ENCODE measurements at regions not wholly inside any gene's neighbourhood (a gene's known extent, or its start where the extent isn't known, plus 50 kb on each side); places are given as distances from the start of the nearest gene placed in this dataset.
A peak's percentile ranks its signal among the peaks of the same experiment; 100 is the strongest.
"Not testable (repeated sequence)": the region's sequence is repeated elsewhere in the genome, so short reads cannot be mapped to it uniquely, and the experiment has no call there.

DNA sequence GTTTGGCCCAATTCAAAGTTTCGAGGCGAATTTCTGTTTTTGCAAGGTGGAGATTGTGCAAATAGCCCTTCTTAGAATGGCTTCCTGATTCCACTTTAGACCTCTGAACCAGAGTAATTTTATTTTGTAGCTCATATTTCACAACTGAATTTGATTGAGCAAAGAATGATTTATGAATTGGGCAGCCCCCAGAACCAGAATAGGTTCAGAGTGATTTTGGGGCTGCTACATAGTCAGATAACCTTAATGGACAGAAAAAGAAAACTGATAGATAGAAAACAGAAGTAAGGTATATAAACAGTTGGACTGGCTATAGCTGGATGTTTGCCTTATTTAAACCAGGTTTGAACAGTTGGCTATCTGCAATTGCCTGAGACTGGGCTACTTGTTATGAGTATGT is 156.6 kb downstream of the YIPF5 start:
- no peak for DNase-seq

DNA sequence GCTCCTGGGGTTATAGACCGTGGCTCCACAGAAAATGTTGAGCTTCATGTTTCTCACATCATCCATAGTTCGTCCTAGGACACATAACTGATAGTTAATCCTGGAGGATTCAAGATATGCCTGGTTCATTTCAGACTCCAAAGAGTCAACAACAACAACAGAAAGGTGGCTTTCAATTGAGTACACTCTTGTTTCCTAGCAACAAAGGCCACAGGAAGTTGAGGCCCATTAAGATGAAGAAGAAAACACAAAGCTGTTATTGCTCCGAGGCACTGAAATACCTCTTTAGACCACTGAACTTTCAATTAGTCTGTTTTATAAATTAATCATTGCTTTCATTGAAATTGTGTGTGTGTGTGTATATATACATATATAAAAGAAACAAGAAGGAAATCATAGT is 154.5 kb downstream of the YIPF5 start:
- DNase-seq: no peak

DNA sequence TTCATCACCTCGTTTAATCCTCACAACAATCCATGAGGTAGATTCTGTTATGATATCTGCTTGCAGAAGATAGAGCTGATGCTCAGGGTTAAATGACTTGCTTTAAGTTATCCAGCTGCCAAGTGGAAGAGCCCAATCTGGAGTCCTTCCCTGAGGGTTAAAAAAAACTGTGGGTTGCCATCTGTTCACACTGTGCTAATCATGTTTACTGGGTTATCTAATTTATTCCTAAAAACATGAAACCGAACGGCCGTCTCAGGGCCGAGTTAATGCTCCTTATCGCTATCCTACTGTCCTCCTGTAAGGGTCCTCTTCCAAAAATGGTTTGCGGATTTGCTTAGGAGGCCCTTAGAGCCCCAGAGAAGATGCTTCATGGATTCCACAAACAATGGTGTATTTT is 153.3 kb downstream of the YIPF5 start:
- DNase-seq: no peak

DNA sequence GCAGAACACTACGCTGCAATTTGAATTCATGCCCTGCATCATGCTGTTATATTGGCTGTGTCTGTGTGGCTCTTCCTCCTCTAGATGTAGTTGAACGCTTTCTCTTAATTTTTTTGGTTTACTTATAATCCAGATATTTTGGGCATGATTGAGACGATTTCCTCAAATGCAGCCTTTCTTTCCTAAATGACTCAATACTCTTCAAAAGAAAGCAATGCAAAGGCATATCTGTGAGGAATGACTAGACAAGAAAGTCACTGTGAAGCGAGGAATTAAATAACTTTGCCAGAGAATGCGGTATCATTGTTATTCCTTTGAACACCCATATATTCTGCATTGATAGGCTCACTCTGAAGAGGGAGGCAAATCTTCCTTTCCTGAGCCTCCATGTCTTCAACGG is 152.8 kb downstream of the YIPF5 start:
- DNase-seq: peak; percentile 59

DNA sequence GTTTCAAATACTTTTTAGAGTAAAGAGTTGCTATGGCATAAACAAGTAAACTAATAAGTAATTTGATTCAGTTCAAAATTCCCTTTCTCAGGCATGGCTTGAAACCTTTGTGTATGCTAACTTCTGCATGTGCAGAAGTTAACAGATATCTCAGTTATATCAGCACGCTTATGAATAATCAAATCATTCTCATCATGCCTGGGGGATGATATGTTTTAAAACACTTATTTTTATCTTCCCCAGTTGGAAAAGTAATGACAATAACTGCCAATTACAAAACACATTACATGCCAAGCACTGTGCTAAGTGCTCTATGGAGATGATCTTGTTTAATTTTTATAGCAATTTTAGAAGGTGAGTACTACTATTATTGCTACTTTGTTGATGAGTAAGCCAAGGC is 146.4 kb downstream of the YIPF5 start:
- no peak for DNase-seq

DNA sequence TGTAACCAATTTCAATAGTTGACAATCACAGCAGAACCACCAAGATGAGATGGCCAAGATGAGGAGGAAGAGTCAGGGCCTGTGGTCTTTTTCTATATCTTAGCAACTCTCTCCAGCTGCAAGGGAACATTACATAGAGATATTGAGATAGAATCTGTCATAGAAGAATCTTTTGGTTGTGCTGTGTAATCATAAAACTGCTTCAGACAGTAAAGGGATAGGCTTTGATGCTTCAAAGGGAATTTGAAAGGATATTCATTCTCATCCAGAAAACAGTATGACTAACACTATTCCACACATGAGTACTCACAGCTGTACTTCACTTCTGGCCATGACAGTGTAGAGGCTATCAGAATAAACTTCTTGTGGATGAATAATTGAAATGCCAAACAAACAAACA is 145.9 kb downstream of the YIPF5 start:
- DNase-seq: peak; percentile 57

DNA sequence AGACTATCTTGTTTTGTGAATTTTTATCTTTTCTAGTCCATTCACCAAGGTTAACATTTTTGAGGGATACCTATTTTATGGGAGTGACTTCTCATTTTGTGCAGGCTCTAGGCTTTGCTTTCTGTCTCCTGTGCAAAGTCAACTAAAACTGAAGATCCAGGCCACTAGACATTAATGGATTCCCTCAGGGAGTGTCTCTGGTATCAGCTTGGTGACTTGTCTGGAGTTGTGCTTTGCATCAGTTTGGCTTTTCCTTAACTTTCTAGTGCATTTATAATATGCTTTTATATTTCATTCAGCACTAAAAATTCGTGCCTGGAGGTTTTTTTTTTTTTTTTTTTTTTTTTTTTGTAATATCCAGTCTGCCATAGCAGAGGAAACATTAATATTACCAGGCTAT is 144.2 kb downstream of the YIPF5 start:
- no peak for DNase-seq

DNA sequence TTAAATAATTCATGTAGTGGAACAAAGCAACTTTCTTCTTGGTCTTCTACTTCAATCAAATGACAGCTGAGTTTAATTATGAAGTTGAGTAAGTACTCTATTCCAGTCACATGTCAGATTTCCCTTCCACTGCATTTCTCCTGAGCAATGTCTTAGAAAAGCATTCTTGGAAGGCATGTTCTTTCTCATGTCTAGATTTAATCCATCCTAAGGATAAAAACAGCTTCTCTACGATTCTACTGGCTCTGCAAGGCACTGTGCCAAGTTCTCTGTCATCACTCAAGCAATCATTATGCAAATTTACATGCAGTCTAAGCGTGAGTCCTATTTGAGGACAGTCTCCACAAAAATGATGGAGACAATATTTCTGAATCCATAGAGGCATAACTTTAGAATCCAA is 142.4 kb downstream of the YIPF5 start:
- DNase-seq: peak; percentile 94

DNA sequence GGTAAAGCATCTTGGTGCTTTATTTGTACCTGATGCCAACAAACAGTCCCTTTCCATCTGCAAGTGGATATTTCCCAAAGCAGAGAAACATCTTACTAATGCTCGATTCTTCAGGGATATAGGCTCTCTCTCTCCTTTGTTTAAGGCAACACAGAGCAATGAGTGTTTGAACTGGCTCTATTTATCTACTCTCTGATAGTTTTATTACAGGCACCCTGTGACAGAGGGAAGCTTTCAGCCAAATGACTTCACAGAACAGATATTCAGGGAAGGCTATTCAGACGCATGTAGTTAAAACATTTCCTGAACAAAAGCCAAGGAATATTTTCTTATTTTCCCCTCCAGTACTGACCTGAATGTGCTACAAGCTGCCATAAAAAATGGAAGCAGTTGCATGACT is 141.8 kb downstream of the YIPF5 start:
- peak; percentile 93 for DNase-seq

DNA sequence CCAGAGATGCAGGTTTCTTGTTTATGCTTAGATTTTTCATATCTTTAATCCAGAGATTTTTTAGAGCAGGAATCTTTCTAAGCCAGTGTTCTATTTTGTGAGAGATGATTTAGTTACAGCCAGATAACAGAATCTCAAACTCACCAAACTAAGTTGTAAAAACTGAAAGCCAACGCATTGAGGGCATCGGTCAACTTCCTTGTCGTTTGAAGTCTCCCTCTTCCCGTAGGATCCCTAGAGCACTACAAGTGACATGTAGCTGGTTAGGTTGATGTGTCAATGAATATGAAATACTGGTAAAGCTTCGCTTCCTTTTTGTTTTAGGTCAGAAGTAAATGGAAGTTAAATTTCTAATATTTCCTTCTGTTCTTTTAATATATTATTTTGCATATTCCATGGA is 139.6 kb downstream of the YIPF5 start:
- no peak for DNase-seq

DNA sequence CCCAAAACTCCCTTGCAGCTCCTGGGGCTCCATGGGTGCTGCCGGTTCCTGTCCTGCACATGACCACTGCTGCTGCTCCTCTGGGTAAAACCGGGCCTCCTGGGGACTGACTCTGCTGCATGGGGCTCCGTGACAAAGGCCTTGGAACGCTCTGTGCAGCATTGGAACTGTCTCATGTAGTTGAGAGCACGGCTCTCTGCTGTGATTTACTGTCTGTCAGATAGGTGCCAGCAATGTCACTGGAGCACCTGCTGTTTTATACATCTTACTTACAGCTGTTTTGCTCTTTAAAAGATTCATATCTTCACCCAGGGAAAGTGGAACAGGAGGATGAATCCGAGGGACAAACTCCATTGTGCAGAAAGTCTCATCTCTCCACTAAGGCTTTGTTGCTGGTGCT is 138.1 kb downstream of the YIPF5 start:
- no peak for DNase-seq

DNA sequence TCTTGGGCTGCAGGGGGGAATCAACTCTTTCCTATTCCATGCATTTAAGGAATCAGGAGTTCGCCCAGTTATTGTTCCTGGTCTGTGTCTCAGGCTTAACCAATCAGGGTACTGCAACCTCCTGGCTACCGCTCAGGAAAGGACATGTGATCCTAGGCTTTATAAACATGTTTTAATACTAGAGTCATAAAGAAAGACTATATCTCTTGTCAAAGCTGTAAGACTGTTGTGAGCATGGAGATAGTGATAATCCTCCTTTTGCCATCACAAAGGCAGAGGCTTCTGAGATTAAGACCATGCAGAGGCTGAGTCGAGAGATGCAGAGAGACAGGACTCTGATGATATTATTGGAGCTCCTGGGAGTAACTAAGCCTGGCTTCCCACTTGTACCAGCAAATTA is 137.0 kb downstream of the YIPF5 start:
- DNase-seq: no peak

DNA sequence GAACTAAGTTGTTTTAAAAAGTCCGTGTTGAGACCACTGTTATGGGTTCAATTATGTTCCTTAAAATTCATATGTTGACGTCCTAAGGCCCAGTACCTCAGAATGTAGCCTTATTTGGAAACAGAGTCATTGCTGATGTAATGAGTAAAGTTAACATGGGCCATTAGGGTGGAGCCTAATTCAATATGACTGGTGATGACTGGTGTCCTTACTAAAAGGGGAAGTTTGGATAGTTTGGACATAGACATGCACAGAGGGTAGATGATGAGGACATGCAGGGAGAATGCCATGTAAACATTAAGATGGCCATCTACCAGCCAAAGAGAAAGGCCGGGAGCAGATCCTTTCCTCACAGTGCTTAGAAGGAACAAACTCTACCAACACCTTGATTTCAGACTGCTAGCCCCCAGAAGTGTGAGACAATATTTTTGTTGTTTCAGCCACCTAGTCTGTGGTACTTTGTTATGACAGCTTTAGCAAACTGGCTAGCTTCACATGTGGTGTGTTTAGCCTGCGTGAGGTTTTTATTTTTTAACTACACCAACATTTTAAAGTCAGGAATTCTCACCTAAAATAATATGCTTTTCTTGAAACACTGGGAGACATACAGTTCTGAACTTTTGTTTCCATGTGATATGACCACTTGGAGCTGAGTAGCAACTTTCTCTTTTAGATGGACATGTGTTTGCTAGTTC is 135.3 kb downstream of the YIPF5 start:
- peak; percentile 21 for DNase-seq

DNA sequence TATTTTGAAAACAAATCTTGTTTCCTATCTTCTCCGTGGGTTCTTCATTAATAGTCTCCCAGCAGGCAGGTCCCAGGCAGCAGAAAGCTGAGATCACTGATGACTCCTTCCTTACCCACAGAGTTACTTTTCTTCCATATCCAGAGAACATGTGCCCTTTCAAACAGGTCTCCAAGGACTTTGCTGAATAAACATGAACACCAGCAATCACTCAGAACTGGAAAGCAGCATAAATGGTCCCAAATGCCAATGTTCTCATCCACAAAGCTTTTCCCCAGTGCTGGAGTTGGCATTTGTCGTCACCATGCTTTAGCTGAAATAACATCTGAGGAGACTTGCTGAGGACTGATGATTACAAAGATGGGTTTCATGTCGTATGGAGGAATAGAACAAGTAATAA is 134.0 kb downstream of the YIPF5 start:
- no peak for DNase-seq

DNA sequence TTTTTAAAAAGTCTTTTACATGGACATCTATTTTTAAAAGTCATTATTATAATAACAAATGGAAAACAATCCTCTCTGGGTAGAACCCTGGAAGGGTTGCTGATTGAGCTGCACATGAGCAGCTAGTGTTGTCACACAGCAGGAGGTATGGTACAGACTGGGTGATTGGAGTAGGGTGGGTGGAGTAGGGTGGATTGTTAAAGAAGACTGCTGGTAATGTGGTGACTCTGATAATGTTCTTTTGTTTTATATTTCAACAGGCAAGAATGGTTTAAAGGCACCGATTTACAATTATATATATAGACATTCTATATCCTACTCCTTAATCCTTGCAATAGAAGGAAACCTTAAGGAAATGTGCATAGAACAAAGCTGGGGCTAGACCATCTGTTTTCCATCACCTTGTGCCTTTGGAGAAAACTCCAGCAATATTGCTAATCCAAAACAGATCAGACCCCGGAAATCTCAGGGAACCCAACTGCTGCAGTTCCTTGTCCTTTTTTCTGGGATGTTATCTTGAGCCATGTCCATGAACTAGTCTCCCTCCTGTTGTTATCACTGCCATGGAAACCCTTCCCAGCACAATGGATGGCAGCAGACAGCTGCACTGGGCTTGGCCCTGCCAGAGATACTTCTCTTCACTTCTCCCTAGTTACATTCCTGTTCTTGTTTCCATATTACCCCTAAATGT is 129.7 kb downstream of the YIPF5 start:
- peak; percentile 30 for DNase-seq

DNA sequence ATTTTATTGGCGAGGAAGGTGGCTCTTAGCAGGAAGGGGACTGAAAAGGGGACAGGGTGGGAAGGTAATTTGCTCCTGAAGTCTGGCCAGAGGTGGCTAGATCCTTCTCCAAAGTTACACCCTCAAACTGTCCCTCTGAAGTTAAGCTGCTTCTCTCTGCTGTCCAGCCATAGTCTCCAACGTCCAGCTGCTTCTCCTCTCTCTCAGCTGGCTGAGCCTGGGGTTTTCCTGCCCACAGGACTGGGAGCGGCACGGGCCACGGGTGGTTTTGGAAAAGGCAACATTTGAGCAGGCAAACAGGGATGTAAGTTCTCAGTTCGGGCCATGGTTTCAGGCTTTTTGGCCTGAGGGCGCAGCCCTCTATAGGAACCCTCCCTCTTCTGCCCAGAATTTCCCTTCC is 128.3 kb downstream of the YIPF5 start:
- DNase-seq: no peak

DNA sequence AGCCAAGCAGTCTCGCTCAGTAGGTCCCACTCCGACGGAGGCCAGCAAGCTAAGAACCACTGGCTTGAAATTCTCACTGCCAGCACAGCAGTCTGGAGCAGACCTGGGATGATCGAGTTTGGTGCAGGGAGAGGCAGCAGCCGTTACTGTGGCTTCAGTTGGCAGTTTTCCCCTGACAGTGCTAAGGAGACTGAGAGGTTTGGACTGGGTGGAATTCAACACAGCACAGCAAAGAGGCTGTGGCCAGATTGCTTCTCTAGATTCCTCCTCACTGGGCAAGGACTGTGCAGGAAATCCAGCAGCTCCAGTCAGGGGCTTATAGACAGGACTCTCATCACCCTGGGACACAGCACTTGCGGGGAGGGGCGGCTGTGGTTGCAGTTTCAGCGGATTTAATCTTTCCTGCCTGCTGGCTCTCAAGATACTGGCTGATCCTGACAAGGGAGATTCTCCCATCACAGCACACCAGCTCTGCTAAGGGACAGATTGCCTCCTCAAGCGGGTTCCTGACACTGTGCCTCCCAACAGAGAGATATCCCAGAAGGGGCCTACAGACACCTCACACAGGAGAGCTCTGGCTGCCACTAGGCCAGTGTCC is 122.1 kb downstream of the YIPF5 start:
- DNase-seq: peak; percentile 43

DNA sequence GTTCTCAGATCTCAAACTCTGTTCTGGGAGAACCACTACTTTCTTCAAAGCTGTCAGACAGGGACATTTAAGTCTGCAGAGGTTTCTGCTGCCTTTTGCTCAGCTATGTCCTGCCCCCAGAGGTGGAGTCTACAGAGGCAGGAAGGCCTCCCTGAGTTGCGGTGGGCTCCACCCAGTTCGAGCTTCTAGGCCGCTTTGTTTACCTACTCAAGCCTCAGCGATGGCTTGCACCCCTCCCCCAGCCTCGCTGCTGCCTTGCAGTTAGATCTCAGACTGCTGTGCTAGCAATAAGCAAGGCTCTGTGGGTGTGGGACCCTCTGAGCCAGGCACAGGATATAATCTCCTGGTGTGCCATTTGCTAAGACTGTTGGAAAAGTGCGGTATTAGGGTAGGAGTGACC is 115.1 kb downstream of the YIPF5 start:
- DNase-seq: not testable (repeated sequence)

DNA sequence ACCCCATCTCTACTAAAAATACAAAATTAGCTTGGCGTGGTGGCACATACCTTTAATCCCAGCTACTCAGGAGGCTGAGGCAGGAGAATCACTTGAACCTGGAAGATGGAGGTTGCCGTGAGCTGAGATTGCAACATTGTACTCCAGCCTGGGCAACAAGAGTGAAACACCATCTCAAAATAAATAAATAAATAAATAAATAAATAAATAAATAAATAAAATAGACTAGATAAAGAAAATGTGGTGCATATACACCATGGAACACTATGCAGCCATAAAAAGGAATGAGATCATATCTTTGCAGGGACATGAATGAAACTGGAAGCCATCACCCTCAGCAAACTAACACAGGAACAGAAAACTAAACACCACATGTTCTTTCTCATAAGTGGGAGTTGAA is 110.4 kb downstream of the YIPF5 start:
- not testable (repeated sequence) for DNase-seq

DNA sequence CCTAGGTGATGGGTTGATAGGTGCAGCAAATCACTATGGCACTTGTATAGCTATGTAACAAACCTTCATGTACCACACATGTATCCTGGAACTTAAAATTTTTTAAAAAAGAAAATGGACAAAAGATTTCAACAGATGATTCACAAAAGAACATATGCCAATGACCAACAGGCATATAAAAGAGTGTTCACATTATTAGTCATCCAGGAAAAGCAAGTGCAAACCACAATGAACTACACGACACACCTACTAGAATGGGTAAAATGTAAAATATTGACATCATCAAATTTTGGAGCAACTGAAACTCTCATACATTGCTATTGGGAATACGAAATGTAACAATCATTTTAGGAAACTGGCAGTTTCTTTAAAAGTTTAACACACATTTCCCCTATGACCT is 109.9 kb downstream of the YIPF5 start:
- DNase-seq: no peak

DNA sequence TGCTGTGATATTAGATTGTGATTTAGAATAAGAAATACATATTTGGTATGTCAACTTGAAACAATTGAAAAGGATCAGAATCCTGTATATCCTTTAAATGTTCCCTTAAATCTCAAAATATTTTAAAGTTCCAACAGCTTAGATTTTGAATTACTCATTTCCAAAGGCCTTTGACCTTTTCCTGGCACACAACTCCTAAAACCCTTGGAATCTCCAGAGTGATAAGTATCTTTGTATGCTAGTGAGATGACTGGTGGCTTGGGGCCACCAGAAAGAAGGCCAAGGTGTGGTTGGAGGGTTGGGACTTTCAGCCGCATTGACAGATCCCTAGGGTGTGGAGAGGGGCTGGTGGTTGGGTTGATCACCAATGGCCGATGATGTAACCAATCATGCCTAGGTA is 104.7 kb downstream of the YIPF5 start:
- DNase-seq: no peak

DNA sequence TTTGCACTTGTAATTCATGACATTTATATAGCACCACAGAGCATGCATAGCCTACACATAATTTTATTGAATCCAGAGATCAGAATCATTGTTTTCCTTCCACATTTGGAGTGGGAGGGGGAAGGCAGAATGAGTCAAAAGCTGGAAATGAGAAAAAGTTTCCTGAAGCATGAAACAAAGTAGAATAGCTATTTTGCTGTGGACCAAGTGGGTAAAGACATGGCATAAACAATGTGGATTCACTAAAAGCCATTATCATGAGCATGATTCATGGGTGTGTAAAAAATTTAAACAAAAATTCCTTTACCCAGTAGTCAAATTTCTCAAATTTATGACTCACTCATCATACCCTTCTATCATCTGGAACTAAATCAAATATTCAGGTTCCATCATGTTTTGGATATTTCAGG is 97.9 kb downstream of the YIPF5 start:
- peak; percentile 96 for DNase-seq

DNA sequence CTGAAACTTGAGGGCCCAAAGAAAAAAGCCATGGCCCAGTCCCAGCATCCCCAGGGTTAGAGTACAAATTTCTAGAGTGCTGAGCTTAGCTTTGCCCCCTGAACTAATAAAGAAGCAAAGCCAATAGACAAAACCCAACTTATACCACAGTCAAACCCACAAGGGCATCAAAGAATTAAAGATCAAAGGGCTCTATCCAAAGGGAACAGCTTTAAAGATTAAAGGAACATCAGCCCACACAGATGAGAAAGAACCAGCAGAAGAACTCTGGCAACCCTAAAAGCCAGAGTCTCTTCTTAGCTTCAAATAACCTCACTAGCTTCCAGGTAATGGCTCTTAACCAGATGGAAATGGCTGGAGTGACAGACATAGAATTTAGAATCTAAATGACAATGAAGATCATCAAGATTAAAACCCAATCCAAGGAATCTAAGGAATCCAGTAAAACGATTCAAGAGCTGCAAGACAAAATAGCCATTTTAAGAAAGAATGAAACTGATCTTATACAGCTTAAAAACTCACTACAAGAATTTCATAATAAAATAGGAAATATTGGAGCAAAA is 93.9 kb downstream of the YIPF5 start:
- DNase-seq: no peak

DNA sequence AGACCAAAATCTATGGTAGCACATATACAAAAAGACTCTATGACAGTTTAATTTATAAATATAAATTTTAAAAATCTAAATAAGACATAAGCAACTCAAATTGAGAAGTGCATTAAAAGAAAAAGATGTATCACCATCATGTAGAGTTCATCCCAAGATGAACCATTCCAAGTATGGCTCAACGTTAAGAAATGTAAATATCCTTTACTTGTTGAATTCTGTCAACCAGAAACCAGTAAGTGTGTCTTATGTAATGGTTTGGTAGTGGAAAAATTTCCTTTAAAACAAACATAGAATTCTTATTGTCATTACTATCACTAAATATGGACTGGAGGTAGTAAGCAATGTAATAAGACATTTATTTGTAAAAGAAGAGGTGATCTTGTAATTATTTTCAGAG is 87.3 kb downstream of the YIPF5 start:
- DNase-seq: no peak

Data from fibroblast of skin of right biceps (primary cell).